Ishikawa (cell line): ENCODE measurements at regions not wholly inside any gene's neighbourhood (a gene's known extent, or its start where the extent isn't known, plus 50 kb on each side); places are given as distances from the start of the nearest gene placed in this dataset.

Source experiments
- CEBPB ChIP-seq: IDR thresholded peaks from 2 replicates; pipeline ENCODE4 v1.6.1; 2012
- CREB1 ChIP-seq: IDR thresholded peaks from 2 replicates; pipeline ENCODE4 v1.6.1; 2012; ENCODE audit warnings: low read depth
- EGR1 ChIP-seq: IDR thresholded peaks from 2 replicates; pipeline ENCODE4 v1.6.1; 2012
- EP300 ChIP-seq: IDR thresholded peaks from 2 replicates; pipeline ENCODE4 v1.6.1; 2012; ENCODE audit warnings: borderline replicate concordance
- FOXM1 ChIP-seq: IDR thresholded peaks from 2 replicates; pipeline ENCODE4 v1.6.1; 2012; ENCODE audit warnings: low read depth, borderline replicate concordance
- NFIC ChIP-seq: IDR thresholded peaks from 2 replicates; pipeline ENCODE4 v1.6.1; 2012
- RAD21 ChIP-seq: IDR thresholded peaks from 2 replicates; pipeline ENCODE4 v1.6.1; 2012; ENCODE audit warnings: low read depth
- REST ChIP-seq: IDR thresholded peaks from 2 replicates; pipeline ENCODE4 v1.6.1; 2012; ENCODE audit warnings: low read depth, mild to moderate bottlenecking
- TAF1 ChIP-seq: IDR thresholded peaks from 2 replicates; pipeline ENCODE4 v1.6.1; 2012; ENCODE audit warnings: low read depth, mild to moderate bottlenecking
- TCF12 ChIP-seq: IDR thresholded peaks from 2 replicates; pipeline ENCODE4 v1.6.1; 2012; ENCODE audit warnings: low read depth
- TEAD4 ChIP-seq: IDR thresholded peaks from 2 replicates; pipeline ENCODE4 v1.6.1; 2012
- YY1 ChIP-seq: IDR thresholded peaks from 2 replicates; pipeline ENCODE4 v1.6.1; 2012; ENCODE audit warnings: low read depth
- ZBTB7A ChIP-seq: IDR thresholded peaks from 2 replicates; pipeline ENCODE4 v1.6.1; 2012; ENCODE audit warnings: low read depth
- TF ChIP-seq, protein P1 (sequence below): IDR thresholded peaks from 2 replicates; pipeline ENCODE4 v1.6.1; 2012
- TF ChIP-seq, protein P2 (sequence below): IDR thresholded peaks from 2 replicates; pipeline ENCODE4 v1.6.1; 2012

DNA sequence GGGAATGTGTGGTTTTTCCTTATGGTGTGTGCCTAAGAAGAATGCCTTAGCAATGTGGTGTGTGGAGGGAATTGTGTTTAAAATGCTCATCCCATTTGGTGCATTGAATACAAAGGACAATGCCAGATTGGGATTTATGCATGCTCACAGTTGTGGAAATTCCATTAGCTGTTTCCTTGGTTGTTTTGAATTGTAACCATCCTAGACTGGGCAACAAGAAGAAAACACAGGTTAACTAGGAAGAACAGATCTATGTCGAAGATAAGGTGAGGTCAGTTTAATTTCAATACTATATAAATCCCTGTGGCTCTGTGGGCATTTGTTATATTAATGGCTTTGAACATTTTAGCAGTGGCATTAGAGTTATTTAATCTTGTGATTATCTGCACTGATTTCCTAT is 266.8 kb downstream of the MAT2B start:
- TF ChIP-seq REST (no peak), TAF1 (no peak), EGR1 (no peak), ZBTB7A (no peak), CEBPB (no peak), NFIC (no peak), TEAD4 (no peak), CREB1 (no peak), YY1 (no peak), FOXM1 (no peak), EP300 (no peak), RAD21 (no peak), TCF12 (no peak)
- TF ChIP-seq, protein P1, sequence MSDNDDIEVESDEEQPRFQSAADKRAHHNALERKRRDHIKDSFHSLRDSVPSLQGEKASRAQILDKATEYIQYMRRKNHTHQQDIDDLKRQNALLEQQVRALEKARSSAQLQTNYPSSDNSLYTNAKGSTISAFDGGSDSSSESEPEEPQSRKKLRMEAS = no peak
- TF ChIP-seq, protein P2, sequence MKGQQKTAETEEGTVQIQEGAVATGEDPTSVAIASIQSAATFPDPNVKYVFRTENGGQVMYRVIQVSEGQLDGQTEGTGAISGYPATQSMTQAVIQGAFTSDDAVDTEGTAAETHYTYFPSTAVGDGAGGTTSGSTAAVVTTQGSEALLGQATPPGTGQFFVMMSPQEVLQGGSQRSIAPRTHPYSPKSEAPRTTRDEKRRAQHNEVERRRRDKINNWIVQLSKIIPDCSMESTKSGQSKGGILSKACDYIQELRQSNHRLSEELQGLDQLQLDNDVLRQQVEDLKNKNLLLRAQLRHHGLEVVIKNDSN = no peak

GRCh38 chr5:163772644-163773043 is 267.2 kb downstream of the MAT2B start:
- TF ChIP-seq REST = no peak
- TF ChIP-seq CREB1 = no peak
- no peak for TF ChIP-seq EGR1

DNA sequence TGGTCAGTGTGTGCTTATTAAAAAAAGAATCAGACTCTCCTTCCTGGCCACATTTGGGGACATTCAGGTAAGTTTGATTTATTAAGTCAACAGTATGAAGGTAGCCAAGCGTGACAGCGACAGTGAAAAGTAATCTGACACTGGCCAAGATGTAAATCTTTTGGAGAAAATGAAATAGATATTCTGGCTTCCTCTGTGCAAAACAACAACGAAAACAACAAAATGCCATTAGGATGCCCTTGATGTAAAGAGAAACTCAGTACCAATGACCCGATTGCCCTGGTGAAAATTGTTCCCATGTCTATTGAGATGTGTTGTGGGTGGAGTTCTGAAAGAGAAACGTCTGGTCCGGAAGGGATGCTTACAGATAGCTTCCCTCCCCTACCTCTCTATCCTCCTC is 267.8 kb downstream of the MAT2B start:
- TF ChIP-seq YY1 = no peak
- no peak for TF ChIP-seq RAD21

GRCh38 chr5:163789870-163790269 is 284.5 kb downstream of the MAT2B start:
- TF ChIP-seq, protein P2 = no peak
- TF ChIP-seq TCF12 (no peak), TAF1 (no peak), EGR1 (no peak), NFIC (no peak), RAD21 (no peak), YY1 (no peak), CREB1 (no peak), TEAD4 (no peak), FOXM1 (no peak)
- TF ChIP-seq, protein P1 = no peak

DNA sequence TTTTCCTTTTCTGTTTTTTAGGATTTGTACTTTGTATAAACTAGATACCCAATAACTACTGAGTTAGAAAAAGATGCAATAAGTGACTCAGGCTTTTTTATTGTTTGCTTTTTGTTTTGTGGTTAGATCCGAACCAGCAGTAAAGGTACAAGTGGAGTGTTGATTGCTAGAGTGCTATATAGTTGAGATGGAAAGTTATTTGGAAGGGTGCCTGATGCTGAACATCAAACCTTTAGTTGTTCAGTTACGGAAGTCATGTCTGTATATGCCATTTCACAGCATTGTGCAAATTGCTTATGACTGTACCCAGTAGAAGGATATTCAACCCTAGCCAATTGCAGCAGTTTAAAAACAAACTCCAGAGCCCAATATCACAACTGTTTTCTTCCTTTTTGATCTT is 285.1 kb downstream of the MAT2B start:
- TF ChIP-seq ZBTB7A (no peak), CEBPB (no peak), RAD21 (no peak), NFIC (no peak)

GRCh38 chr5:163794993-163795392 is 289.6 kb downstream of the MAT2B start:
- TF ChIP-seq TAF1 = no peak
- TF ChIP-seq CREB1 = no peak
- TF ChIP-seq TCF12 = no peak
- TF ChIP-seq NFIC = no peak

GRCh38 chr5:163807781-163808180 is 302.4 kb downstream of the MAT2B start:
- no peak for TF ChIP-seq EGR1
- TF ChIP-seq CEBPB = no peak
- no peak for TF ChIP-seq TAF1

GRCh38 chr5:163809473-163809872 is 304.1 kb downstream of the MAT2B start:
- TF ChIP-seq FOXM1 (no peak), REST (no peak), EP300 (no peak), TAF1 (no peak), ZBTB7A (no peak), YY1 (no peak), EGR1 (no peak), TCF12 (no peak), CREB1 (no peak)
- TF ChIP-seq, protein P1 = no peak
